Endothelial cell of umbilical vein (primary cell): ENCODE measurements at regions not wholly inside any gene's neighbourhood (a gene's known extent, or its start where the extent isn't known, plus 50 kb on each side); places are given as distances from the start of the nearest gene placed in this dataset.

ENCODE experiments used
- BruUV-seq: library from RNA; stranded (reverse); fragments of 400-500 nt; replicated peaks from 2 replicates; lab custom pipeline; 2021; lab: Mats Ljungman, UMichigan
- CTCF ChIA-PET: fragments of 300-600, 350-600 bp; sonication (Branson Sonifier 250); formaldehyde crosslinking; loops from one replicate; lab custom pipeline; 2021; ENCODE audit warnings: antibody characterized with exemption, inconsistent platforms; lab: Charles Lee
- POLR2A ChIA-PET: fragments of 300-600, 350-600 bp; sonication (Branson Sonifier 250); formaldehyde crosslinking; loops from one replicate; lab custom pipeline; 2021; ENCODE audit warnings: antibody characterized with exemption, inconsistent platforms; lab: Charles Lee
- DNase-seq: peaks from one replicate; pipeline ENCODE4 v3.0.0-alpha.2; 2011; ENCODE audit warnings: low read depth, low spot score
- FAIRE-seq: peaks from 2 replicates; lab custom pipeline; 2011; peaks lifted over from hg19 to GRCh38; lab: Jason Lieb, UNC
- H2AFZ ChIP-seq: 2 replicates; pipeline ENCODE4 v1.6.0; 2012; ENCODE audit warnings: low read depth, low read length, control low read depth, inconsistent platforms
- H3K27ac ChIP-seq: 2 replicates; pipeline ENCODE4 v1.5.1; 2011; ENCODE audit warnings: low read depth, mild to moderate bottlenecking, control low read depth, low read length, moderate library complexity; ENCODE audit not compliant: insufficient read depth
- H3K27me3 ChIP-seq, 2 experiments: 2 replicates each; pipeline versions ENCODE4 v1.6.0 to v1.6.1; 2011; ENCODE audit warnings: low read length in 2 of 2, mixed read lengths in 1 of 2; ENCODE audit not compliant: control insufficient read depth in 2 of 2, insufficient read depth in 2 of 2
- H3K36me3 ChIP-seq, 2 experiments: 2 replicates in 1 of 2; 3 replicates in 1 of 2; pipeline ENCODE4 v1.5.1; 2011; ENCODE audit warnings: low read length in 2 of 2, mild to moderate bottlenecking in 1 of 2, moderate library complexity in 1 of 2; ENCODE audit not compliant: control insufficient read depth in 2 of 2, insufficient read depth in 2 of 2; ENCODE audit errors: extremely low read depth in 1 of 2
- H3K4me1 ChIP-seq: 3 replicates; pipeline ENCODE4 v1.5.1; 2011; ENCODE audit warnings: mild to moderate bottlenecking, low read length; ENCODE audit not compliant: control insufficient read depth, insufficient read depth; ENCODE audit errors: extremely low read depth
- H3K4me2 ChIP-seq: 2 replicates; pipeline ENCODE4 v1.6.1; 2011; ENCODE audit warnings: low read length, control low read depth, mixed read lengths; ENCODE audit not compliant: insufficient read depth
- H3K4me3 ChIP-seq, 3 experiments: fragments of 200-600 bp in 1 of 3; sonication (generic), shearing (Covaris generic) in 1 of 3; replicated peaks in 1 of 3; 2 replicates each; pipeline ENCODE4 v1.5.1; 2011 to 2016; ENCODE audit warnings: control low read depth in 3 of 3, low read length in 3 of 3, mild to moderate bottlenecking in 2 of 3, inconsistent platforms in 1 of 3, low read depth in 1 of 3, moderate library complexity in 1 of 3; ENCODE audit not compliant: insufficient read depth in 1 of 3
- H3K79me2 ChIP-seq: 2 replicates; pipeline ENCODE4 v1.6.0; 2012; ENCODE audit warnings: low read length, inconsistent platforms; ENCODE audit not compliant: control insufficient read depth, insufficient read depth
- H3K9ac ChIP-seq: replicated peaks from 2 replicates; pipeline ENCODE3; 2011; ENCODE audit warnings: low read length, control low read depth; ENCODE audit not compliant: insufficient read depth; ENCODE audit errors: extremely low read depth
- H3K9me1 ChIP-seq: replicated peaks from 3 replicates; pipeline ENCODE4 v1.6.0; 2011; ENCODE audit warnings: mild to moderate bottlenecking, low read length; ENCODE audit not compliant: control insufficient read depth, insufficient read depth; ENCODE audit errors: extremely low read depth
- H3K9me3 ChIP-seq: replicated peaks from 2 replicates; pipeline ENCODE4 v1.5.1; 2012; ENCODE audit warnings: low read length, inconsistent platforms; ENCODE audit not compliant: control insufficient read depth, insufficient read depth
- H4K20me1 ChIP-seq: replicated peaks from 2 replicates; pipeline ENCODE3; 2011; ENCODE audit warnings: mild to moderate bottlenecking, low read length; ENCODE audit not compliant: control insufficient read depth, insufficient read depth; ENCODE audit errors: extremely low read depth
- CTCF ChIP-seq, 2 donors: IDR thresholded peaks; 1 replicate in 1 of 2; 2 replicates in 1 of 2; pipeline ENCODE4 v1.5.1; 2011; ENCODE audit warnings: low read length in 2 of 2, mild to moderate bottlenecking in 2 of 2, moderate library complexity in 2 of 2, control low read depth in 1 of 2, inconsistent platforms in 1 of 2, low read depth in 1 of 2; ENCODE audit not compliant: insufficient read depth in 1 of 2; ENCODE audit errors: extremely low read depth in 1 of 2
- EZH2 ChIP-seq: IDR thresholded peaks from 2 replicates; pipeline ENCODE4 v1.6.1; 2012; ENCODE audit warnings: borderline replicate concordance, low read depth, mild to moderate bottlenecking, moderate library complexity, low read length, inconsistent platforms; ENCODE audit not compliant: severe bottlenecking
- FOS ChIP-seq: IDR thresholded peaks from 2 replicates; pipeline ENCODE4 v1.6.1; 2011; ENCODE audit warnings: mild to moderate bottlenecking, low read length, moderate library complexity, borderline replicate concordance; ENCODE audit not compliant: insufficient read depth
- GATA2 ChIP-seq: IDR thresholded peaks from 2 replicates; pipeline ENCODE4 v1.7.0; 2011; ENCODE audit warnings: low read depth, mild to moderate bottlenecking, moderate library complexity, mixed read lengths, low read length; ENCODE audit not compliant: insufficient read length, insufficient read depth
- JUN ChIP-seq: IDR thresholded peaks from 2 replicates; pipeline ENCODE4 v1.6.1; 2011; ENCODE audit warnings: borderline replicate concordance, low read depth; ENCODE audit not compliant: insufficient read length, insufficient read depth
- MAX ChIP-seq: IDR thresholded peaks from 2 replicates; pipeline ENCODE4 v1.6.1; 2011; ENCODE audit not compliant: insufficient read depth, insufficient read length
- MYC ChIP-seq: IDR thresholded peaks from one replicate; pipeline ENCODE4 v1.6.1; 2011; ENCODE audit warnings: mild to moderate bottlenecking, low read depth, low read length
- POLR2A ChIP-seq: IDR thresholded peaks from 2 replicates; pipeline ENCODE4 v1.6.1; 2012; ENCODE audit warnings: low read depth, mild to moderate bottlenecking, control low read depth, low read length
- POLR2AphosphoS5 ChIP-seq: IDR thresholded peaks from 2 replicates; pipeline ENCODE4 v1.6.1; 2012; ENCODE audit warnings: low read depth, mild to moderate bottlenecking, control low read depth, low read length, moderate library complexity; ENCODE audit not compliant: insufficient read depth
- dilution Hi-C: fragments of 300-500 bp; cut with MboI; formaldehyde crosslinking; loops from one replicate; pipeline ENCODE4 v1.15.0; 2019; ENCODE audit warnings: low sequenced_read_pairs; ENCODE audit not compliant: extremely low pct_ligation_motif_present
- intact Hi-C: fragments of 100-400 bp; cut with micrococcal nuclease; formaldehyde crosslinking; loops from one replicate; pipeline ENCODE4 v1.10.0; 2022

GRCh38 chr1:190001187-190001586 lies 476.5 kb downstream of the BRINP3 start:
- Histone ChIP-seq H3K79me2 (no peaks in the 10 kb centered on the region), H3K36me3 (no peaks in the 10 kb centered on the region), H3K9ac (no peak overlapping the region), H3K4me1 (no peaks in the 10 kb centered on the region), H4K20me1 (no peaks in the 10 kb centered on the region), H3K9me3 (no peaks in the 10 kb centered on the region), H2AFZ (no peak overlapping the region), H3K4me3 (no peak overlapping the region), H3K9me1 (no peaks in the 10 kb centered on the region), H3K27ac (no peak overlapping the region), H3K27me3 (no peaks in the 10 kb centered on the region), H3K4me2 (no peak overlapping the region)
- BruUV-seq: no TSS peak
- no peak for FAIRE-seq
- TF ChIP-seq MYC (no peak), CTCF (IDR thresholded peaks at IDR 0.05; ENCODE audit: extremely low read depth in 1 of 2, insufficient read depth in 1 of 2, low read depth in 1 of 2, low read length in 2 of 2) (no peak), GATA2 (no peak), FOS (no peak), POLR2AphosphoS5 (no peak), EZH2 (no peak), POLR2A (no peak), MAX (no peak), JUN (no peak)
- CTCF ChIA-PET: interaction anchor here (1.8 kb wide), 1 partner anchor 8 kb away, joined by 5 read pairs; no protein-coding TSS in a partner anchor
- no peak for DNase-seq
- POLR2A ChIA-PET: no interaction called here
- intact Hi-C loops: no loop called here
- dilution Hi-C loops: no loop called here
